ENCODE measurements at regions not wholly inside any gene's neighbourhood (a gene's known extent, or its start where the extent isn't known, plus 50 kb on each side); places are given as distances from the start of the nearest gene placed in this dataset.

GRCh38 chr12:61956545-61956944, 303.7 kb upstream of the USP15 start:
- Histone ChIP-seq H3K79me2 (ENCODE audit: control insufficient read depth, insufficient read depth, low read length, poor library complexity) (no peaks in the 10 kb centered on the region), H4K8ac (ENCODE audit: low read depth, low read length) (no peak overlapping the region), H2AFZ (ENCODE audit: insufficient read depth, low read length, poor library complexity) (no peak overlapping the region), H4K91ac (ENCODE audit: low read depth, low read length) (no peak overlapping the region), H3K27ac (ENCODE audit: low read depth, low read length) (no peak overlapping the region), H3K4me3 (ENCODE audit: low read depth, low read length) (no peak overlapping the region), H3K4me1 (ENCODE audit: control insufficient read depth in 1 of 2, insufficient read depth in 2 of 2, low read length in 2 of 2) (no peaks in the 10 kb centered on the region), H2BK5ac (ENCODE audit: low read depth, low read length, poor library complexity) (no peak overlapping the region), H3K18ac (ENCODE audit: low read length) (no peak overlapping the region), H3K4ac (ENCODE audit: low read depth, low read length) (no peak overlapping the region), H3K27me3 (ENCODE audit: insufficient read depth, low read length) (no peaks in the 10 kb centered on the region), H4K12ac (ENCODE audit: low read depth, low read length) (no peak overlapping the region), H2AK5ac (ENCODE audit: low read length) (no peak overlapping the region), H2BK12ac (ENCODE audit: low read length) (no peak overlapping the region), H2BK120ac (ENCODE audit: insufficient read depth, low read length, poor library complexity) (no peak overlapping the region), H3K9ac (ENCODE audit: low read length) (no peak overlapping the region), H3K79me1 (ENCODE audit: low read length) (no peaks in the 10 kb centered on the region), H3K4me2 (ENCODE audit: low read length) (no peak overlapping the region), H3K36me3 (ENCODE audit: control insufficient read depth in 1 of 2, insufficient read depth in 2 of 2, low read length in 2 of 2) (no peaks in the 10 kb centered on the region), H3K9me3 (ENCODE audit: insufficient read depth, low read depth, low read length) (no peaks in the 10 kb centered on the region), H3K14ac (ENCODE audit: low read length) (no peak overlapping the region), H3K23ac (ENCODE audit: low read length) (no peak overlapping the region)
- DNase-seq, result no peak
- no CpG with 5 or more reads among the region's 1 CpG for WGBS (ENCODE audit: extremely low coverage, insufficient coverage, insufficient read length)

DNA sequence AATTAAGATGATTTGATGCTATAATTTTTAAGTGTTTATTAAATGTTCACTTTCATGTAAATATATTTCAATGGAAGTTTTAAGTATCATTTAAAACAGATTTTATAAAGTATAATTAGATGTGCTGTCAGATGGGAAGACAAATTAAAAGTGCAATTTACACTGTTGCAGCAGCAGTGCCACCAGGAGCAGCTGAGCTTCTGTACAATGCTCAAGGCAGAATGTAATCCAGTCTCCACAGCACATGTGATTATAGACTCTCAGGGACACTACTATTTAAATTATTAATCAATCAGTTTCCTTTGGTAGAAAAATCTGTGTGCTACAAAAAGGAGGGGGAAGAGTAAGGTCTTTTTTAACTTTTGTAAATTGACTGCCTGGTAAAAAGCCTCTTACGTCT, 285.7 kb upstream of the USP15 start:
- Histone ChIP-seq H4K91ac (ENCODE audit: low read depth, low read length) (no peak overlapping the region), H4K12ac (ENCODE audit: low read depth, low read length) (no peak overlapping the region), H3K18ac (ENCODE audit: low read length) (no peak overlapping the region), H3K23ac (ENCODE audit: low read length) (no peak overlapping the region), H2BK12ac (ENCODE audit: low read length) (no peak overlapping the region), H3K9me3 (ENCODE audit: insufficient read depth, low read depth, low read length) (no peaks in the 10 kb centered on the region), H3K4me1 (ENCODE audit: control insufficient read depth in 1 of 2, insufficient read depth in 2 of 2, low read length in 2 of 2) (no peaks in the 10 kb centered on the region), H2BK5ac (ENCODE audit: low read depth, low read length, poor library complexity) (no peak overlapping the region), H3K14ac (ENCODE audit: low read length) (no peak overlapping the region), H3K4me2 (ENCODE audit: low read length) (no peak overlapping the region), H3K9ac (ENCODE audit: low read length) (no peak overlapping the region), H3K4ac (ENCODE audit: low read depth, low read length) (no peak overlapping the region), H3K36me3 (ENCODE audit: control insufficient read depth in 1 of 2, insufficient read depth in 2 of 2, low read length in 2 of 2) (no peaks in the 10 kb centered on the region), H3K27ac (ENCODE audit: low read depth, low read length) (no peak overlapping the region), H3K4me3 (ENCODE audit: low read depth, low read length) (no peak overlapping the region), H3K27me3 (ENCODE audit: insufficient read depth, low read length) (no peaks in the 10 kb centered on the region), H2AK5ac (ENCODE audit: low read length) (no peak overlapping the region), H3K79me1 (ENCODE audit: low read length) (no peaks in the 10 kb centered on the region), H2AFZ (ENCODE audit: insufficient read depth, low read length, poor library complexity) (no peak overlapping the region), H2BK120ac (ENCODE audit: insufficient read depth, low read length, poor library complexity) (no peak overlapping the region), H3K79me2 (ENCODE audit: control insufficient read depth, insufficient read depth, low read length, poor library complexity) (no peaks in the 10 kb centered on the region), H4K8ac (ENCODE audit: low read depth, low read length) (no peak overlapping the region)
- no CpG with 5 or more reads among the region's 1 CpG for WGBS (ENCODE audit: extremely low coverage, insufficient coverage, insufficient read length)
- DNase-seq, result no peak

GRCh38 chr12:61985830-61986229, 274.4 kb upstream of the USP15 start:
- H3K23ac ChIP-seq (ENCODE audit: low read length), result no peak overlapping the region
- H2BK12ac ChIP-seq (ENCODE audit: low read length), result no peak overlapping the region
- WGBS (ENCODE audit: extremely low coverage, insufficient coverage, insufficient read length), result no CpG with 5 or more reads among the region's 2 CpGs
- H3K18ac ChIP-seq (ENCODE audit: low read length), result no peak overlapping the region
- no peaks in the 10 kb centered on the region for H3K79me1 ChIP-seq (ENCODE audit: low read length)
- H3K79me2 ChIP-seq (ENCODE audit: control insufficient read depth, insufficient read depth, low read length, poor library complexity), result no peaks in the 10 kb centered on the region
- no peaks in the 10 kb centered on the region for H3K9me3 ChIP-seq (ENCODE audit: insufficient read depth, low read depth, low read length)
- no peaks in the 10 kb centered on the region for H3K27me3 ChIP-seq (ENCODE audit: insufficient read depth, low read length)
- H3K4me2 ChIP-seq (ENCODE audit: low read length), result no peak overlapping the region
- H4K8ac ChIP-seq (ENCODE audit: low read depth, low read length), result no peak overlapping the region
- H2BK120ac ChIP-seq (ENCODE audit: insufficient read depth, low read length, poor library complexity), result no peak overlapping the region
- no peak for DNase-seq
- H3K9ac ChIP-seq (ENCODE audit: low read length), result no peak overlapping the region
- H4K12ac ChIP-seq (ENCODE audit: low read depth, low read length), result no peak overlapping the region
- no peaks in the 10 kb centered on the region for H3K36me3 ChIP-seq (ENCODE audit: control insufficient read depth in 1 of 2, insufficient read depth in 2 of 2, low read length in 2 of 2)
- no peaks in the 10 kb centered on the region for H3K4me1 ChIP-seq (ENCODE audit: control insufficient read depth in 1 of 2, insufficient read depth in 2 of 2, low read length in 2 of 2)
- no peak overlapping the region for H3K4me3 ChIP-seq (ENCODE audit: low read depth, low read length)
- H2AFZ ChIP-seq (ENCODE audit: insufficient read depth, low read length, poor library complexity), result no peak overlapping the region
- no peak overlapping the region for H2BK5ac ChIP-seq (ENCODE audit: low read depth, low read length, poor library complexity)
- no peak overlapping the region for H2AK5ac ChIP-seq (ENCODE audit: low read length)
- no peak overlapping the region for H3K4ac ChIP-seq (ENCODE audit: low read depth, low read length)
- no peak overlapping the region for H4K91ac ChIP-seq (ENCODE audit: low read depth, low read length)
- H3K27ac ChIP-seq (ENCODE audit: low read depth, low read length), result no peak overlapping the region
- no peak overlapping the region for H3K14ac ChIP-seq (ENCODE audit: low read length)

DNA sequence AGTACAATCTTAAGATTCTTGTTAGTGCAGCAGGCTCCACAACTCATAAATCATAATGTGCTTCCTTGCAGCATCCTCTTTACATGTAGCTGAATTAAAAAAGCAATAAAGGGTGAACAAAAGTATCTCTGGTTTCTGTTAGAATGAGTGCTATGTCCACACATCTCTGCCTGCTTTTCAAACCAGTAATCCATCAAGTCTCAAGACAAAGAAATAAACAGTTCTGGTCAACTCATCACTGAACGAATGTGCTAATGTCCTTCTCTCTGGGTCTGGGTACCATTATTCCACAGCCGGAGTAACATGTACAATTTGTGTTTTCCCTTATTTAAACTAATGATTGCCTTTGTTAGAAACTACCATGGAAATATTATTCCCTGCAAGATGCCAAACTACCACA, 273.0 kb upstream of the USP15 start:
- Histone ChIP-seq H2BK12ac (ENCODE audit: low read length) (no peak overlapping the region), H4K8ac (ENCODE audit: low read depth, low read length) (no peak overlapping the region), H3K4me3 (ENCODE audit: low read depth, low read length) (no peak overlapping the region), H3K4ac (ENCODE audit: low read depth, low read length) (no peak overlapping the region), H3K18ac (ENCODE audit: low read length) (no peak overlapping the region), H4K91ac (ENCODE audit: low read depth, low read length) (no peak overlapping the region), H3K27me3 (ENCODE audit: insufficient read depth, low read length) (no peaks in the 10 kb centered on the region), H2BK5ac (ENCODE audit: low read depth, low read length, poor library complexity) (no peak overlapping the region), H3K4me2 (ENCODE audit: low read length) (no peak overlapping the region), H3K23ac (ENCODE audit: low read length) (no peak overlapping the region), H3K79me2 (ENCODE audit: control insufficient read depth, insufficient read depth, low read length, poor library complexity) (no peaks in the 10 kb centered on the region), H3K79me1 (ENCODE audit: low read length) (no peaks in the 10 kb centered on the region), H3K4me1 (ENCODE audit: control insufficient read depth in 1 of 2, insufficient read depth in 2 of 2, low read length in 2 of 2) (no peaks in the 10 kb centered on the region), H2AFZ (ENCODE audit: insufficient read depth, low read length, poor library complexity) (no peak overlapping the region), H3K27ac (ENCODE audit: low read depth, low read length) (no peak overlapping the region), H3K36me3 (ENCODE audit: control insufficient read depth in 1 of 2, insufficient read depth in 2 of 2, low read length in 2 of 2) (no peaks in the 10 kb centered on the region), H4K12ac (ENCODE audit: low read depth, low read length) (no peak overlapping the region), H3K9me3 (ENCODE audit: insufficient read depth, low read depth, low read length) (no peaks in the 10 kb centered on the region), H3K9ac (ENCODE audit: low read length) (no peak overlapping the region), H3K14ac (ENCODE audit: low read length) (no peak overlapping the region), H2AK5ac (ENCODE audit: low read length) (no peak overlapping the region), H2BK120ac (ENCODE audit: insufficient read depth, low read length, poor library complexity) (no peak overlapping the region)
- WGBS (ENCODE audit: extremely low coverage, insufficient coverage, insufficient read length), result no CpG with 5 or more reads among the region's 2 CpGs
- DNase-seq, result no peak

Measured in trophoblast cell (in vitro differentiated cells and primary cell).